K562 (cell line): ENCODE measurements at regions not wholly inside any gene's neighbourhood (a gene's known extent, or its start where the extent isn't known, plus 50 kb on each side); places are given as distances from the start of the nearest gene placed in this dataset.

Experiments
- CHD2 ChIP-seq: IDR thresholded peaks from 2 replicates; pipeline ENCODE4 v1.6.1; 2011; ENCODE audit warnings: low read depth, low read length
- CREB3 ChIP-seq: fragments of 450-650 bp; conservative IDR thresholded peaks from 2 replicates; pipeline ENCODE4 v1.6.1; 2016; ENCODE audit warnings: missing genetic modification characterization, low read depth, mild to moderate bottlenecking, missing compliant biosample characterization, moderate library complexity
- HDAC1 ChIP-seq, 2 experiments: fragments of 450-650 bp; IDR thresholded peaks; 2 replicates each; pipeline ENCODE4 v1.6.1; 2016 to 2017; ENCODE audit warnings: inconsistent platforms in 1 of 2, mild to moderate bottlenecking in 1 of 2, moderate library complexity in 1 of 2
- ID3 ChIP-seq, 2 experiments: fragments of 250-450 bp in 1 of 2; fragments of 450-650 bp in 1 of 2; sonication (Bioruptor Pico) in 1 of 2; IDR thresholded peaks; 2 replicates each; pipeline versions ENCODE4 v1.6.1 to v1.8.0; 2016 to 2021; ENCODE audit warnings: mild to moderate bottlenecking in 2 of 2, moderate library complexity in 2 of 2, missing compliant biosample characterization in 1 of 2, missing genetic modification characterization in 1 of 2
- KDM5B ChIP-seq: fragments of 200-600 bp; sonication (generic); IDR thresholded peaks from 2 replicates; pipeline ENCODE4 v1.6.1; 2012; ENCODE audit warnings: low read depth, mild to moderate bottlenecking, moderate library complexity, low read length, control low read depth, inconsistent platforms; ENCODE audit not compliant: insufficient replicate concordance
- NFATC3 ChIP-seq: fragments of 450-650 bp; IDR thresholded peaks from 2 replicates; pipeline ENCODE4 v1.6.1; 2017; ENCODE audit warnings: mild to moderate bottlenecking
- REST ChIP-seq, 2 experiments: fragments of 450-650 bp; formaldehyde crosslinking in 1 of 2; IDR thresholded peaks; 2 replicates each; pipeline versions ENCODE4 v1.4.0 to v1.6.1; 2014 to 2020; ENCODE audit warnings: mild to moderate bottlenecking in 2 of 2, borderline replicate concordance in 1 of 2, low read depth in 1 of 2
- SMAD4 ChIP-seq: fragments of 250-450 bp; sonication (Bioruptor Pico); conservative IDR thresholded peaks from 2 replicates; pipeline ENCODE4 v1.8.0; 2021; ENCODE audit warnings: inconsistent platforms, mild to moderate bottlenecking, moderate library complexity
- TEAD1 ChIP-seq, 2 experiments: fragments of 450-650 bp in 1 of 2; sonication (generic) in 1 of 2; formaldehyde crosslinking; IDR thresholded peaks; 2 replicates each; pipeline versions ENCODE4 v1.4.0 to v1.8.0; 2020 to 2022; ENCODE audit warnings: mild to moderate bottlenecking in 2 of 2, missing genetic modification reagents in 1 of 2
- TFAP4 ChIP-seq: sonication (generic); formaldehyde crosslinking; IDR thresholded peaks from 2 replicates; pipeline ENCODE4 v1.8.0; 2022; ENCODE audit warnings: missing genetic modification reagents, mild to moderate bottlenecking, moderate library complexity, borderline replicate concordance
- ZBTB1 ChIP-seq: sonication (generic); formaldehyde crosslinking; IDR thresholded peaks from 2 replicates; pipeline ENCODE4 v1.8.1; 2023; ENCODE audit warnings: missing genetic modification reagents, low read depth, mild to moderate bottlenecking, borderline replicate concordance
- ZNF592 ChIP-seq: fragments of 450-650 bp; IDR thresholded peaks from 2 replicates; pipeline ENCODE4 v1.6.1; 2017; ENCODE audit warnings: antibody characterized with exemption, mild to moderate bottlenecking

- TF ChIP-seq REST (IDR thresholded peaks at IDR 0.05; ENCODE audit: borderline replicate concordance) (no peak), REST (CRISPR knock-in tag; IDR thresholded peaks at IDR 0.05; ENCODE audit: low read depth) (no peak), ZBTB1 (no peak), CREB3 (no peak), NFATC3 (no peak), TEAD1 (CRISPR knock-in tag; IDR thresholded peaks at IDR 0.05) (no peak), KDM5B (no peak), ZNF592 (no peak), ID3 (CRISPR knock-in tag; IDR thresholded peaks at IDR 0.05) (no peak), ID3 (tag; IDR thresholded peaks at IDR 0.05) (peak; percentile 57; the same call in 1 of the 2 replicates), CHD2 (no peak), TFAP4 (CRISPR knock-in tag) (no peak), SMAD4 (0 out of 2 replicates have a peak, but pooled peaks have one; percentile 39), HDAC1 (IDR thresholded peaks at IDR 0.05) (no peak)
Measured at GRCh38 chr1:207202480-207202879, 98.4 kb downstream of the C4BPA start (continued).
